HG03039 (cell line): ENCODE measurements at regions not wholly inside any gene's neighbourhood (a gene's known extent, or its start where the extent isn't known, plus 50 kb on each side); places are given as distances from the start of the nearest gene placed in this dataset.
"Not testable (repeated sequence)": the region's sequence is repeated elsewhere in the genome, so short reads cannot be mapped to it uniquely, and the experiment has no call there.

Experiments
- ATAC-seq: cut with Tn5 transposase; IDR thresholded peaks from one replicate; pipeline ENCODE4 v1.9.1; 2021; ENCODE audit warnings: mild to moderate bottlenecking, moderate library complexity; ENCODE audit not compliant: unreplicated experiment

- no peak for ATAC-seq
Measured at GRCh38 chr12:83656004-83656403, 969.3 kb downstream of the TMTC2 start.

GRCh38 chr12:83642205-83642604 lies 955.5 kb downstream of the TMTC2 start:
- ATAC-seq, result no peak

GRCh38 chr12:83641789-83642188 lies 955.1 kb downstream of the TMTC2 start:
- no peak for ATAC-seq

GRCh38 chr12:83634726-83635267 lies 948.1 kb downstream of the TMTC2 start:
- ATAC-seq, result no peak

- ATAC-seq, result no peak
Measured at GRCh38 chr12:83630526-83630925, 943.8 kb downstream of the TMTC2 start.

GRCh38 chr12:83629931-83630330 lies 943.2 kb downstream of the TMTC2 start:
- no peak for ATAC-seq

- no peak for ATAC-seq
Measured at GRCh38 chr12:83622205-83622604, 935.5 kb downstream of the TMTC2 start.

- no peak for ATAC-seq
Measured at GRCh38 chr12:83619973-83620372, 933.3 kb downstream of the TMTC2 start.

- no peak for ATAC-seq
Measured at GRCh38 chr12:83615152-83615551, 928.4 kb downstream of the TMTC2 start.

- ATAC-seq, result no peak
Measured at GRCh38 chr12:83613586-83614110, 926.9 kb downstream of the TMTC2 start.

GRCh38 chr12:83603106-83603505 lies 916.4 kb downstream of the TMTC2 start:
- no peak for ATAC-seq

- no peak for ATAC-seq
Measured at GRCh38 chr12:83575326-83575725, 888.6 kb downstream of the TMTC2 start.

- ATAC-seq, result no peak
Measured at GRCh38 chr12:83574142-83574541, 887.4 kb downstream of the TMTC2 start.

- ATAC-seq, result no peak
Measured at GRCh38 chr12:83573671-83574070, 887.0 kb downstream of the TMTC2 start.

- ATAC-seq, result no peak
Measured at GRCh38 chr12:83559650-83560049, 872.9 kb downstream of the TMTC2 start.

- ATAC-seq, result not testable (repeated sequence)
Measured at GRCh38 chr12:83556040-83556439, 869.3 kb downstream of the TMTC2 start.

- ATAC-seq, result no peak
Measured at GRCh38 chr12:83541446-83541845, 854.7 kb downstream of the TMTC2 start.

GRCh38 chr12:83538361-83538965 lies 851.8 kb downstream of the TMTC2 start:
- ATAC-seq, result no peak

- no peak for ATAC-seq
Measured at GRCh38 chr12:83537428-83538053, 850.8 kb downstream of the TMTC2 start.

GRCh38 chr12:83536496-83536895 lies 849.8 kb downstream of the TMTC2 start:
- ATAC-seq, result no peak

- ATAC-seq, result no peak
Measured at GRCh38 chr12:83528571-83528970, 841.9 kb downstream of the TMTC2 start.

GRCh38 chr12:83527810-83528209 lies 841.1 kb downstream of the TMTC2 start:
- ATAC-seq, result no peak
